ENCODE measurements at regions not wholly inside any gene's neighbourhood (a gene's known extent, or its start where the extent isn't known, plus 50 kb on each side); places are given as distances from the start of the nearest gene placed in this dataset.

- H3K27me3 ChIP-seq (ENCODE audit: low read depth, low read length), result no peaks in the 10 kb centered on the region
- H3K9me3 ChIP-seq (ENCODE audit: insufficient read depth, low read length), result no peaks in the 10 kb centered on the region
- H3K36me3 ChIP-seq (replicated peaks; ENCODE audit: low read depth, low read length), result no peaks in the 10 kb centered on the region
- H4K20me1 ChIP-seq (ENCODE audit: insufficient read depth, low read length), result no peaks in the 10 kb centered on the region
- no peak overlapping the region for H3K27ac ChIP-seq (ENCODE audit: low read length)
- no peak overlapping the region for H3K4me2 ChIP-seq (ENCODE audit: low read length)
- no peak overlapping the region for H3K4me3 ChIP-seq (ENCODE audit: low read length)
- H3K79me2 ChIP-seq (ENCODE audit: low read length), result no peaks in the 10 kb centered on the region
- no peak overlapping the region for H2AFZ ChIP-seq (ENCODE audit: low read depth, low read length)
- H3K9ac ChIP-seq (ENCODE audit: low read length), result no peak overlapping the region
- TF ChIP-seq EZH2phosphoT487 (IDR thresholded peaks at IDR 0.05; ENCODE audit: low read depth), result no peak
- TF ChIP-seq, protein P1, sequence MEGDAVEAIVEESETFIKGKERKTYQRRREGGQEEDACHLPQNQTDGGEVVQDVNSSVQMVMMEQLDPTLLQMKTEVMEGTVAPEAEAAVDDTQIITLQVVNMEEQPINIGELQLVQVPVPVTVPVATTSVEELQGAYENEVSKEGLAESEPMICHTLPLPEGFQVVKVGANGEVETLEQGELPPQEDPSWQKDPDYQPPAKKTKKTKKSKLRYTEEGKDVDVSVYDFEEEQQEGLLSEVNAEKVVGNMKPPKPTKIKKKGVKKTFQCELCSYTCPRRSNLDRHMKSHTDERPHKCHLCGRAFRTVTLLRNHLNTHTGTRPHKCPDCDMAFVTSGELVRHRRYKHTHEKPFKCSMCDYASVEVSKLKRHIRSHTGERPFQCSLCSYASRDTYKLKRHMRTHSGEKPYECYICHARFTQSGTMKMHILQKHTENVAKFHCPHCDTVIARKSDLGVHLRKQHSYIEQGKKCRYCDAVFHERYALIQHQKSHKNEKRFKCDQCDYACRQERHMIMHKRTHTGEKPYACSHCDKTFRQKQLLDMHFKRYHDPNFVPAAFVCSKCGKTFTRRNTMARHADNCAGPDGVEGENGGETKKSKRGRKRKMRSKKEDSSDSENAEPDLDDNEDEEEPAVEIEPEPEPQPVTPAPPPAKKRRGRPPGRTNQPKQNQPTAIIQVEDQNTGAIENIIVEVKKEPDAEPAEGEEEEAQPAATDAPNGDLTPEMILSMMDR (IDR thresholded peaks at IDR 0.05; ENCODE audit: low read depth, low read length), result no peak
- no peaks in the 10 kb centered on the region for H3K4me1 ChIP-seq (ENCODE audit: low read length)
These were observed 59.7 kb upstream of the ZNF469 start for GRCh38 chr16:88323041-88323440.

DNA sequence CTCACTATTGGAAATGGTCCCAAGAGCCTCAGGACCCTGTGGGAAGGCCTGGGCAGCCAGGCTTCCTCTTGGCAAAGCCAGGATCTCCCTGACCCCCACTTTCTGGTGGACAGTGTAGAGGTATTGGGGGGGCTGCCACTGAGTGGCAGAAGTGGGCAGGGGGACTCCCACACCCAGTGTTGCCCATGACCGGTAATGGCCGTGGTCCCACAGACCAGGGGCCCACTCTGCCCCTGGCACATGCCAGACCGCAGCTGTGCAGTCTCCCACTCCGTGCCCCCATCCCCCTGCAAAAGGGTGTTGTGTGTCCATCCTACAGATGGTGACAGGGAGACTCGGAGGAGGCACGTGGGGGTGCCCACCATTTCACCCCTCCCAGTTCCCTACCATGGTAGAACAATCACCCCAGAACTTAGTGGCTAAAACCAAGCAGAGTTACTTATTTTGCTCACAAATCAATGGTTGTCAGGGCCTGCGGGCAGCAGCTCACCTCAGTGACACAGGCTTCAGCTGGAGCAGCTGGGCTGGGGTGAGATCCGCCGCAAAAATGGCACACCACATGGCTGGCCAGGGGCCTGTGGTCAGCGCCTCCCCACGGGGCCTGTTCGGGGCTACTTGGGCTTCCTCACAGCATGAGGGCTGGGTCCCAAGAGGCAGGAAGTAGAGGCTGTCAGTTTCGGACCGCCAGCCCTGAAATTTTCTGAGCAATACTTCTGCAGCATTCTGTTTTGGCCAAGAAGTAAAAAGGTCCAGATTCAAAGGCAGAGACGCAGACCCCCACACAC is 59.0 kb upstream of the ZNF469 start:
- Histone ChIP-seq H3K36me3 (replicated peaks; ENCODE audit: low read depth, low read length) (no peaks in the 10 kb centered on the region), H3K4me3 (ENCODE audit: low read length) (no peak overlapping the region), H3K9me3 (ENCODE audit: insufficient read depth, low read length) (no peaks in the 10 kb centered on the region), H3K27ac (ENCODE audit: low read length) (no peak overlapping the region), H2AFZ (ENCODE audit: low read depth, low read length) (no peak overlapping the region), H3K4me2 (ENCODE audit: low read length) (no peak overlapping the region), H3K27me3 (ENCODE audit: low read depth, low read length) (no peaks in the 10 kb centered on the region), H3K79me2 (ENCODE audit: low read length) (no peaks in the 10 kb centered on the region), H3K4me1 (ENCODE audit: low read length) (no peaks in the 10 kb centered on the region), H4K20me1 (ENCODE audit: insufficient read depth, low read length) (no peaks in the 10 kb centered on the region), H3K9ac (ENCODE audit: low read length) (no peak overlapping the region)
- TF ChIP-seq, protein P1 (IDR thresholded peaks at IDR 0.05; ENCODE audit: low read depth, low read length), result no peak
- no peak for TF ChIP-seq EZH2phosphoT487 (IDR thresholded peaks at IDR 0.05; ENCODE audit: low read depth)

- no peaks in the 10 kb centered on the region for H3K79me2 ChIP-seq (ENCODE audit: low read length)
- no peak overlapping the region for H3K4me3 ChIP-seq (ENCODE audit: low read length)
- H3K36me3 ChIP-seq (replicated peaks; ENCODE audit: low read depth, low read length), result no peaks in the 10 kb centered on the region
- no peak overlapping the region for H3K27ac ChIP-seq (ENCODE audit: low read length)
- H3K4me1 ChIP-seq (ENCODE audit: low read length), result no peaks in the 10 kb centered on the region
- H2AFZ ChIP-seq (ENCODE audit: low read depth, low read length), result no peak overlapping the region
- H3K27me3 ChIP-seq (ENCODE audit: low read depth, low read length), result no peaks in the 10 kb centered on the region
- no peak overlapping the region for H3K9ac ChIP-seq (ENCODE audit: low read length)
- no peaks in the 10 kb centered on the region for H3K9me3 ChIP-seq (ENCODE audit: insufficient read depth, low read length)
- H4K20me1 ChIP-seq (ENCODE audit: insufficient read depth, low read length), result no peaks in the 10 kb centered on the region
- TF ChIP-seq, protein P1 (IDR thresholded peaks at IDR 0.05; ENCODE audit: low read depth, low read length), result no peak
- no peak for TF ChIP-seq EZH2phosphoT487 (IDR thresholded peaks at IDR 0.05; ENCODE audit: low read depth)
- no peak overlapping the region for H3K4me2 ChIP-seq (ENCODE audit: low read length)
These were observed 57.5 kb upstream of the ZNF469 start for GRCh38 chr16:88325087-88325750.

DNA sequence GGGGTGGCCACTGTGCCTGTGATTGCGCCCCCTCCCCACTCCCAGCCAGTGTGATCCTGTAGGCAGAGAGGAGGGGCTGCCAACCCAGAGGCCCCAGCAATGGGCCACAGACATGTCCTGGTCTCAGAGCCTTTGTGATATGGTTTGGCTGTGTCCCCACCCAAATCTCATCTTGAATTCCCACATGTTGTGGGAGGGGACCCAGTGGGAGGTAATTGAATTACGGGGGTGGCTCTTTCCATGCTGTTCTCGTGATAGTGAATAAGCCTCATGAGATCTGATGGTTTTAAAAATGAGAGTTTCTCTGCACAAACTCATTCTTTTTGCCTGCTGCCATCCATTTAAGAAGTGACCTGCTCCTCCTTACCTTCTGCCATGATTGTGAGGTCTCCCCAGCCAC is 56.8 kb upstream of the ZNF469 start:
- Histone ChIP-seq H2AFZ (ENCODE audit: low read depth, low read length) (no peak overlapping the region), H3K79me2 (ENCODE audit: low read length) (no peaks in the 10 kb centered on the region), H3K9ac (ENCODE audit: low read length) (no peak overlapping the region), H3K36me3 (replicated peaks; ENCODE audit: low read depth, low read length) (no peaks in the 10 kb centered on the region), H3K27me3 (ENCODE audit: low read depth, low read length) (no peaks in the 10 kb centered on the region), H3K9me3 (ENCODE audit: insufficient read depth, low read length) (no peaks in the 10 kb centered on the region), H3K4me1 (ENCODE audit: low read length) (no peaks in the 10 kb centered on the region), H3K27ac (ENCODE audit: low read length) (no peak overlapping the region), H3K4me3 (ENCODE audit: low read length) (no peak overlapping the region), H3K4me2 (ENCODE audit: low read length) (no peak overlapping the region), H4K20me1 (ENCODE audit: insufficient read depth, low read length) (no peaks in the 10 kb centered on the region)
- no peak for TF ChIP-seq EZH2phosphoT487 (IDR thresholded peaks at IDR 0.05; ENCODE audit: low read depth)
- TF ChIP-seq, protein P1 (IDR thresholded peaks at IDR 0.05; ENCODE audit: low read depth, low read length), result no peak
